ENCODE measurements at regions not wholly inside any gene's neighbourhood (a gene's known extent, or its start where the extent isn't known, plus 50 kb on each side); places are given as distances from the start of the nearest gene placed in this dataset.
A peak's percentile ranks its signal among the peaks of the same experiment; 100 is the strongest.

DNA sequence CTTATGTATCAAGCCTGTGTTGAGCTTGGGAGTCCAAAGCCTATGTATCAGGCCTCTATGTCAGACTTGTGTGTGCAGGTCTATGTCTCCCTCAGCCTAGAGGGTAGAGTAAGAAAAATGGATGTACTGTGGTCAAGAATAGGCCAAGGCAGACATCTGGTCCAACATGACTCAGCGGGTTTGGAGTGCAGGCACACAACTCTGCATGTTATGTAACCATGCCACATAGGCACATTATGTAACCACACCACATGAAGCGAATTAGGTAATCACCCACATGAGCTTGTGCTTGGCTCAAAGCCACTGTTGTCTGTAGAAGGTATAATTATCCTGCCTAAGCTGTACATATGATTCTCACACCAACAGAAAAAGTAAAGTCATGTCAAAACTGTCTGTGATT is 1190.5 kb upstream of the EYS start:
- H3K4me3 ChIP-seq = no peak overlapping the region
- H3K4me2 ChIP-seq = no peak overlapping the region
- TF ChIP-seq Cebpa-rat (IDR thresholded peaks at IDR 0.05) = no peak
- no peaks in the 10 kb centered on the region for H4K20me1 ChIP-seq
- H3K27me3 ChIP-seq = no peaks in the 10 kb centered on the region
- peaks cover 15 to 26% (median 22%) of the 10 kb centered on the region in 11 experiments for H3K9me3 ChIP-seq (replicated peaks in 1 of 11)
- no peaks in the 10 kb centered on the region for H3K36me3 ChIP-seq
- no peak overlapping the region for H3K9ac ChIP-seq
- no peaks in the 10 kb centered on the region for H3K4me1 ChIP-seq
- H3K27ac ChIP-seq = no peak overlapping the region

DNA sequence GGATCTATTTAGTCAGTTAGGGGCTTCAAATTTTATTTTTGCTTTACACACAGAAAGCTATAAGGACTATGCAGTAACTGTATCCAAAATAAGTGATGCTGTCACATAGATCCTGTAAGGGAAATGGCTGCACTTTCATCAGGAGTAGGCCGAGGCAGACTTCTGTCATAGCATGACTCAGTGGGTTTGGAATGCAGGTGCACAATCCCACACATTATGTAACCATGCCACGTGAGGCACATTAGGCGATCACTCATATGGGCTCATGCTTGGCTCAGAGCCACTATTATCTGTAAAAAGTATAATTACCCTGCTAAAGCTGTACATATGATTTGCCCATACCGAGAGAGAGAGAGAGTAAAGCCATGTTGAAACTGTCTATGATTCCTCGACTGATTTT is 1189.4 kb upstream of the EYS start:
- no peak overlapping the region for H3K27ac ChIP-seq
- no peaks in the 10 kb centered on the region for H3K27me3 ChIP-seq
- H3K36me3 ChIP-seq = no peaks in the 10 kb centered on the region
- no peak for TF ChIP-seq Cebpa-rat (IDR thresholded peaks at IDR 0.05)
- no peaks in the 10 kb centered on the region for H4K20me1 ChIP-seq
- H3K9ac ChIP-seq = no peak overlapping the region
- H3K4me3 ChIP-seq = no peak overlapping the region
- H3K4me1 ChIP-seq = no peaks in the 10 kb centered on the region
- H3K4me2 ChIP-seq = no peak overlapping the region
- H3K9me3 ChIP-seq (replicated peaks in 1 of 11) = peaks cover 15 to 26% (median 22%) of the 10 kb centered on the region in 11 experiments

DNA sequence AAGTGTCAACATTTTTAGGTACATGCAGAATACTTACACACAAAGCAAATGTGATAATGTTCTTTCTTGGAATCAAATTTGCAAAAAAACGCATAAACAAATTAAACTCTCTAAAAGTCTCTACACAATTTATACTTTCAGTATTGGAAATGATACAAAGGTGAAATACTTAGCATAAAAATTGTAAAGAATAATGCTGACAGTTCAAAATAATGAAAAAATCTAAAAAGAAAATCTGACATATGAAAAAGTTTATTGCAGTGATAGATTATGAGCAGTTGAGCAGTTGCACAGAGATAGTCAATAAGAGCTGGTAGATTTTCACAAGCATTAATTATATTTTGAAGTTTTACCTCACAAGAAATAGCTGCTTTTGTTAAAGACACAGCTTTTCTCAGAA is 1176.4 kb upstream of the EYS start:
- no peak for TF ChIP-seq Cebpa-rat (IDR thresholded peaks at IDR 0.05)
- no peaks in the 10 kb centered on the region for H3K4me1 ChIP-seq
- no peaks in the 10 kb centered on the region for H3K27me3 ChIP-seq
- H4K20me1 ChIP-seq = no peaks in the 10 kb centered on the region
- no peak overlapping the region for H3K27ac ChIP-seq
- H3K4me3 ChIP-seq = no peak overlapping the region
- H3K9ac ChIP-seq = no peak overlapping the region
- H3K36me3 ChIP-seq = no peaks in the 10 kb centered on the region
- no peak overlapping the region for H3K4me2 ChIP-seq
- H3K9me3 ChIP-seq (replicated peaks in 1 of 11) = peaks cover 24 to 31% (median 27%) of the 10 kb centered on the region in 11 experiments

DNA sequence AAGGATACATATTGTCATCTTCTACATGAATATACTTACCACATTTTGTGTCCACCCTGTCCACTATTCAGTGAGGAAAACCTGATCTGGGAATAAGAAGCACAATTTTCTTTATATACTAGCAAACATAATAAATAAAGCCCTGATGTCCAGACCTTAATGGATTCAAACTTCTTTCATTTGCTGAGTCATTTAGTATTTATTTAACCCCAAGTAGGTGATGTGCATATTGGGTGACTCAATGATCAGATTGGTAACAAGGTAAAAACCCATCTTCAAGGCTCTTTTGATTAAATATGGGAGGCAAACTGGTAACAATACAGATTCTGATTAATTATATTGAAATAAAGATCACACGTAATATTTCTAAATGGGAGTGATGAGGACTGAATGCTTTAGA is 1159.8 kb upstream of the EYS start:
- no peaks in the 10 kb centered on the region for H3K9me3 ChIP-seq (replicated peaks in 1 of 11)
- no peak overlapping the region for H3K9ac ChIP-seq
- H3K4me3 ChIP-seq = no peak overlapping the region
- no peaks in the 10 kb centered on the region for H3K36me3 ChIP-seq
- H3K4me1 ChIP-seq = no peaks in the 10 kb centered on the region
- no peak overlapping the region for H3K27ac ChIP-seq
- no peak for TF ChIP-seq Cebpa-rat (IDR thresholded peaks at IDR 0.05)
- no peak overlapping the region for H3K4me2 ChIP-seq
- H3K27me3 ChIP-seq = no peaks in the 10 kb centered on the region
- no peaks in the 10 kb centered on the region for H4K20me1 ChIP-seq

DNA sequence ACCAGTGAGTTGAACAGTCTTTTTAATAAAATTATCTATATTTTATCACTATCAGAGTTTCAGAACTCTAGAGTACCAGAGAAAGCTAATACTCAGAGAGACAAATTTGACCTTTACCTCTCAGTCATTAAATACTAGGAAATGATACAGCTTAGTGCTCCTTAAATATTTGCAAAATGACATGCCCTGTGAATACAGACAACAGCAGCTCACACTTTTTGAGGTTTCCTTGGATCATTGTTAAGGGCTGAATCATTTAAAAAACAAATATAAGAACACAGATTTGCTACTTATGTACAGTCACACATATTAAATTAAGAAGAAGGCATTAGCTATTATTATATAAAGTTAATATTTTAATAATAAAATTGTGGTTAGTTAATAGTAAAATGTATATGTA is 1158.7 kb upstream of the EYS start:
- Histone ChIP-seq H3K4me1 (no peaks in the 10 kb centered on the region), H3K27ac (no peak overlapping the region), H3K9ac (no peak overlapping the region), H3K36me3 (no peaks in the 10 kb centered on the region), H4K20me1 (no peaks in the 10 kb centered on the region), H3K27me3 (no peaks in the 10 kb centered on the region), H3K4me3 (no peak overlapping the region), H3K9me3 (replicated peaks in 1 of 11) (no peaks in the 10 kb centered on the region), H3K4me2 (no peak overlapping the region)
- no peak for TF ChIP-seq Cebpa-rat (IDR thresholded peaks at IDR 0.05)

DNA sequence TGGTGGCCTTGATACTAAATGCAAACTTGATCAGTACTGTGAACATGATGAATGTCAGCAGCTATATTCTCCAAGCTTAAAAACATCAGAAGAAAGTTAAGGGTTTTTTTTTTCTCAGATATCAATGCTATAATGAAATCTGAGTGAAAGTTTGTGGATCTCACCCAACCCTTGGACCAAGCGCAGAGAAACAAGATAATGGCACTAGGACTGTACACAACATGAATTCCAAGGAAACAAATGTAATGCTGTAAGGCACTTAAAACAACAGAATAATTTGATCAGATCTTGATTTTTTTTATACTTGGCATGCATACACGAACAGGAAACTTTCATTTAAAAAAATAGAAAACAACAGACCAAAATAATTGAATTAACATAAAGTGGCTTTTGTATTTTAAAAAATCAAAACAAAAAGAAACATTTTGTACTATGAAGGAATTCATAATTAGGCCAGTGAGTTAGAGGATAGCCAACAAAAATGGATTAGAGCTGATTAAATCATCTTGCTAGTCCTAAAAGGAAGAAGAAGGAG is 1154.0 kb upstream of the EYS start:
- Histone ChIP-seq H3K4me3 (no peak overlapping the region), H3K4me1 (no peaks in the 10 kb centered on the region), H4K20me1 (no peaks in the 10 kb centered on the region), H3K4me2 (no peak overlapping the region), H3K27me3 (no peaks in the 10 kb centered on the region), H3K36me3 (no peaks in the 10 kb centered on the region), H3K27ac (no peak overlapping the region), H3K9ac (no peak overlapping the region), H3K9me3 (replicated peaks in 1 of 11) (no peaks in the 10 kb centered on the region)
- no peak for TF ChIP-seq Cebpa-rat (IDR thresholded peaks at IDR 0.05)

DNA sequence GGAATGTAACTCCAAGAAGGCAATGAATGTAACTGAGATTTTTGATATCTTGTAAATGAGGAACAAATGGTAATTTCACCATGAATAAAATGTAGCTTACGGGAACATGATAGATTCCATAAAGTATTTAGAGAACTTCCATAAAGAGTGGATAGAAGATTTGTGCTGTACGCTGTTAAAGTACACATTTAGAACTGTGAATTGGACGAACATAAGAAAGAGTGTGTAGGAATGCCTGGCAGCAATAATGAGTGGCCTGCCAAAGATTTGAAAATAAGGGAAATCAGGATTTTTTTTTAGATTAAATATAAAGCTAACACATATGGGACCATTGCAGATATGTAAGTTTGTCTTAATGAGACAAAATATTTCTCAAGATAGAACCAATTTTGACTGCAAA is 1153.3 kb upstream of the EYS start:
- Histone ChIP-seq H3K4me2 (no peak overlapping the region), H3K9ac (no peak overlapping the region), H3K27ac (no peak overlapping the region), H3K36me3 (no peaks in the 10 kb centered on the region), H3K27me3 (no peaks in the 10 kb centered on the region), H3K4me3 (no peak overlapping the region), H3K9me3 (replicated peaks in 1 of 11) (no peaks in the 10 kb centered on the region), H3K4me1 (no peaks in the 10 kb centered on the region), H4K20me1 (no peaks in the 10 kb centered on the region)
- TF ChIP-seq Cebpa-rat (IDR thresholded peaks at IDR 0.05) = no peak

DNA sequence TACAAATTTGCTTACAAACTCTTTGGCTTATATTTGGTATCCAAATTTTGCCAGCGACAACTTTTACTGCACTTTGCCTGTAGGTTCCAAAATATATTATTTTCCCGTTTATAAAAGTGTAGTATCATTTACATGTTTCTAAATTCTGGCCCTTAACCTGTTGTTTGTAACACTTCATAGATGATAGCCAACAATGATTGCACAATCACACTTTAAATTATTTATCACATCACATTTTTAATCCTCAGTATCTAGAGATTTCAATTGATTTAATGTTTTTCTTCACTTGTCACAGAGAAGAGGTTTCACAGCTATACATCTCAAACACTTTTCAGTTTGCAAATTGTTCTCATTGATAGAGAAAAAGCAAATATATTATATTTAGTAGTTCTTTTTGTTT is 1151.2 kb upstream of the EYS start:
- no peaks in the 10 kb centered on the region for H3K4me1 ChIP-seq
- H3K27ac ChIP-seq = no peak overlapping the region
- H3K9me3 ChIP-seq (replicated peaks in 1 of 11) = no peaks in the 10 kb centered on the region
- no peak overlapping the region for H3K9ac ChIP-seq
- no peaks in the 10 kb centered on the region for H3K36me3 ChIP-seq
- no peaks in the 10 kb centered on the region for H4K20me1 ChIP-seq
- no peaks in the 10 kb centered on the region for H3K27me3 ChIP-seq
- TF ChIP-seq Cebpa-rat (IDR thresholded peaks at IDR 0.05) = peak in 1 of 11 experiments; percentile 52; a peak in 1 of 22 replicates
- no peak overlapping the region for H3K4me2 ChIP-seq
- H3K4me3 ChIP-seq = no peak overlapping the region

DNA sequence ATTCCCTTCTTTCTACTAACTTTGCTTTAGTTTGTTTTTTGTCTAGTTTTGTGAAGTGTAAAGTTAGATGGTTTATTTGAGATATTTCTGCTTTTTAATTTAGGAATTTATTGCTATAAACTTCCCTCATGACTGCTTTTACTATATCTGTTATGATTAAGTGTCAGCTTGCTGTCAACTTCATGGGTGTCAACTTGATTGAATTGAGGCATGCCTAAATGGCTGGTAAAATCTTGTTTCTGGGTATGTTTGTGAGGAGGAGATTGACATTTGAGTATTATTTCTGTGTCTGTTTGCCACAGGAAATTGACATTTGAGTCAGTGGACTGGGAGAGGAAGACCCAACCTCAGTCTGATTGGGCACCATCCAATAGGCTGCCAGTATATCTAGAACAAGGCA is 1147.0 kb upstream of the EYS start:
- no peak overlapping the region for H3K9ac ChIP-seq
- no peak overlapping the region for H3K4me2 ChIP-seq
- no peaks in the 10 kb centered on the region for H3K9me3 ChIP-seq (replicated peaks in 1 of 11)
- no peak overlapping the region for H3K4me3 ChIP-seq
- no peak for TF ChIP-seq Cebpa-rat (IDR thresholded peaks at IDR 0.05)
- H4K20me1 ChIP-seq = no peaks in the 10 kb centered on the region
- no peaks in the 10 kb centered on the region for H3K27me3 ChIP-seq
- no peaks in the 10 kb centered on the region for H3K4me1 ChIP-seq
- H3K36me3 ChIP-seq = no peaks in the 10 kb centered on the region
- no peak overlapping the region for H3K27ac ChIP-seq

DNA sequence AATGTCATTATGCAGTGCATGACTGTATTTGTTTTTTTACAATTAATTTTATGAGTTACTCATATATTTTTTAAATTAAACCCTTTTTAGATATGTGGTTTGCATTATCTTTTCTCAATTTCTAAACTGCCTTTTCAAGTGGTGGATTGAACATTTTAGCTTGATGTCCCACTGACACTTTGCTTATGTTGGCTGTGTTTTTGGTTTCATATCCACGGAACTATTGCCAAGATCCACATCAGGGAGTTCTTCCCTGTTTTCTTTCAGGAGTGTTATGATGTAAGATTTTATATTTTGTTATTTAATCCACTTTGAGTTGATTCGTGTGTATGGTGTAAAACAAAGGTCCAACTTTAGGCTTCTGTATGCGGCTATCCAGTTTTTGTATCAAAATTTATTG is 1144.9 kb upstream of the EYS start:
- Histone ChIP-seq H3K27ac (no peak overlapping the region), H3K4me1 (no peaks in the 10 kb centered on the region), H3K9me3 (replicated peaks in 1 of 11) (no peaks in the 10 kb centered on the region), H3K4me2 (no peak overlapping the region), H3K9ac (no peak overlapping the region), H3K4me3 (no peak overlapping the region), H3K36me3 (no peaks in the 10 kb centered on the region), H3K27me3 (no peaks in the 10 kb centered on the region), H4K20me1 (no peaks in the 10 kb centered on the region)
- no peak for TF ChIP-seq Cebpa-rat (IDR thresholded peaks at IDR 0.05)

DNA sequence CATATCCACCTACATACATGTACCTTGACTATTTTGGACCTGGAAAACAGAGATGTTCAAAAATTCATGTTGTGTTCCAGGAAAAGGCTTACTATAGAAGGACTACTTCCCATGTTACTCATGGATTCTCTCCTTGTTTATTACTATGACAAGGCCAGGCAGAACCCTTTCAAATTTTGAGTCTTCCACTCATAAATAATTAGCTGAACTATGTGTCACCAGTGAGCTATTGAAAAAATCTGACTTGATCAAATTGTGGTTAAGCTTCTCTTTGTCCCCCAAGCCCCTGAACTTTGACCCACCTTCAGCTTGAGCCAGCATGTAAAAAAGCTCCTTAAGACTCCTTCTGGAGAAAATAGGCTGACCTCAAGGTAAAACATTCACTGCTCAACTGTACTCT is 1142.8 kb upstream of the EYS start:
- no peak overlapping the region for H3K4me3 ChIP-seq
- H3K9me3 ChIP-seq (replicated peaks in 1 of 11) = no peaks in the 10 kb centered on the region
- no peak overlapping the region for H3K27ac ChIP-seq
- no peaks in the 10 kb centered on the region for H3K36me3 ChIP-seq
- H3K27me3 ChIP-seq = no peaks in the 10 kb centered on the region
- no peak overlapping the region for H3K4me2 ChIP-seq
- TF ChIP-seq Cebpa-rat (IDR thresholded peaks at IDR 0.05) = no peak
- no peaks in the 10 kb centered on the region for H3K4me1 ChIP-seq
- no peak overlapping the region for H3K9ac ChIP-seq
- H4K20me1 ChIP-seq = no peaks in the 10 kb centered on the region
